ENCODE measurements at regions not wholly inside any gene's neighbourhood (a gene's known extent, or its start where the extent isn't known, plus 50 kb on each side); places are given as distances from the start of the nearest gene placed in this dataset.
"Not testable (repeated sequence)": the region's sequence is repeated elsewhere in the genome, so short reads cannot be mapped to it uniquely, and the experiment has no call there.

- DNase-seq: not testable (repeated sequence)
Measured at GRCh38 chrX:152507168-152507567, 56.1 kb upstream of the GABRA3 start.

GRCh38 chrX:152520653-152521052 lies 69.5 kb upstream of the GABRA3 start:
- no peak for DNase-seq

- DNase-seq: no peak
Measured at GRCh38 chrX:152528193-152528592, 77.1 kb upstream of the GABRA3 start.

GRCh38 chrX:152530967-152531366 lies 79.9 kb upstream of the GABRA3 start:
- DNase-seq: no peak

- DNase-seq: peak; percentile 0
Measured at GRCh38 chrX:152537373-152537772, 86.3 kb upstream of the GABRA3 start.

GRCh38 chrX:152573866-152574265 lies 63.8 kb upstream of the GABRQ start:
- no peak for DNase-seq

- no peak for DNase-seq
Measured at GRCh38 chrX:152575331-152575730, 62.4 kb upstream of the GABRQ start.

- not testable (repeated sequence) for DNase-seq
Measured at GRCh38 chrX:152587523-152587922, 50.2 kb upstream of the GABRQ start.
